GM12872 (cell line): ENCODE measurements at regions not wholly inside any gene's neighbourhood (a gene's known extent, or its start where the extent isn't known, plus 50 kb on each side); places are given as distances from the start of the nearest gene placed in this dataset.

Experiments used
- CTCF ChIP-seq: IDR thresholded peaks from 3 replicates; pipeline ENCODE4 v1.5.1; 2011; ENCODE audit warnings: low read depth, mild to moderate bottlenecking, low read length, moderate library complexity; ENCODE audit not compliant: insufficient read depth

- TF ChIP-seq CTCF = no peak
Measured at GRCh38 chr3:24907106-24907505, 412.5 kb upstream of the THRB start.

- TF ChIP-seq CTCF = no peak
Measured at GRCh38 chr3:24911076-24911475, 416.4 kb upstream of the THRB start.

GRCh38 chr3:24915639-24916038 lies 421.0 kb upstream of the THRB start:
- no peak for TF ChIP-seq CTCF

- no peak for TF ChIP-seq CTCF
Measured at GRCh38 chr3:24917908-24918307, 423.3 kb upstream of the THRB start.

GRCh38 chr3:24923570-24923969 lies 428.9 kb upstream of the THRB start:
- TF ChIP-seq CTCF = no peak

- no peak for TF ChIP-seq CTCF
Measured at GRCh38 chr3:24929521-24929920, 434.9 kb upstream of the THRB start.

GRCh38 chr3:24933401-24933800 lies 438.8 kb upstream of the THRB start:
- no peak for TF ChIP-seq CTCF

- TF ChIP-seq CTCF = no peak
Measured at GRCh38 chr3:24936574-24936973, 441.9 kb upstream of the THRB start.
